ENCODE measurements at regions not wholly inside any gene's neighbourhood (a gene's known extent, or its start where the extent isn't known, plus 50 kb on each side); places are given as distances from the start of the nearest gene placed in this dataset.

GRCh38 chr1:163922743-163923201 is 601.0 kb downstream of the NUF2 start:
- Histone ChIP-seq H2AFZ (ENCODE audit: low read depth, low read length) (no peak overlapping the region), H3K27ac (ENCODE audit: insufficient read depth, low read depth, low read length) (no peak overlapping the region), H3K4me3 (replicated peaks in 1 of 3; ENCODE audit: insufficient read depth in 1 of 3, low read depth in 1 of 3, low read length in 3 of 3) (no peak overlapping the region), H3K9me3 (replicated peaks; ENCODE audit: control insufficient read depth, insufficient read depth, low read length) (no peaks in the 10 kb centered on the region), H3K9ac (replicated peaks; ENCODE audit: extremely low read depth, insufficient read depth, low read length) (no peak overlapping the region), H3K4me1 (ENCODE audit: control insufficient read depth, extremely low read depth, insufficient read depth, low read length) (no peaks in the 10 kb centered on the region), H3K4me2 (ENCODE audit: insufficient read depth, low read length) (no peak overlapping the region), H3K9me1 (replicated peaks; ENCODE audit: control insufficient read depth, extremely low read depth, insufficient read depth, low read length) (no peaks in the 10 kb centered on the region), H4K20me1 (replicated peaks; ENCODE audit: control insufficient read depth, extremely low read depth, insufficient read depth, low read length) (no peaks in the 10 kb centered on the region), H3K79me2 (ENCODE audit: control insufficient read depth, insufficient read depth, low read length) (no peaks in the 10 kb centered on the region), H3K27me3 (ENCODE audit: control insufficient read depth in 2 of 2, insufficient read depth in 2 of 2, low read length in 2 of 2) (no peaks in the 10 kb centered on the region), H3K36me3 (ENCODE audit: control insufficient read depth in 2 of 2, extremely low read depth in 1 of 2, insufficient read depth in 2 of 2, low read length in 2 of 2) (no peaks in the 10 kb centered on the region)
- no TSS peak for BruUV-seq (replicated peaks)
- CTCF ChIA-PET = no interaction called here
- dilution Hi-C loops (cut with MboI; ENCODE audit: extremely low pct_ligation_motif_present, low sequenced_read_pairs) = no loop called here
- no peak for TF ChIP-seq MAX (IDR thresholded peaks at IDR 0.05; ENCODE audit: insufficient read depth, insufficient read length)
- no peak for TF ChIP-seq EZH2 (IDR thresholded peaks at IDR 0.05; ENCODE audit: borderline replicate concordance, low read depth, low read length, severe bottlenecking)
- no peak for TF ChIP-seq JUN (IDR thresholded peaks at IDR 0.05; ENCODE audit: borderline replicate concordance, insufficient read depth, insufficient read length, low read depth)
- no peak for TF ChIP-seq MYC (IDR thresholded peaks at IDR 0.05; ENCODE audit: low read depth, low read length)
- TF ChIP-seq FOS (IDR thresholded peaks at IDR 0.05; ENCODE audit: borderline replicate concordance, insufficient read depth, low read length) = no peak
- TF ChIP-seq, protein P1, sequence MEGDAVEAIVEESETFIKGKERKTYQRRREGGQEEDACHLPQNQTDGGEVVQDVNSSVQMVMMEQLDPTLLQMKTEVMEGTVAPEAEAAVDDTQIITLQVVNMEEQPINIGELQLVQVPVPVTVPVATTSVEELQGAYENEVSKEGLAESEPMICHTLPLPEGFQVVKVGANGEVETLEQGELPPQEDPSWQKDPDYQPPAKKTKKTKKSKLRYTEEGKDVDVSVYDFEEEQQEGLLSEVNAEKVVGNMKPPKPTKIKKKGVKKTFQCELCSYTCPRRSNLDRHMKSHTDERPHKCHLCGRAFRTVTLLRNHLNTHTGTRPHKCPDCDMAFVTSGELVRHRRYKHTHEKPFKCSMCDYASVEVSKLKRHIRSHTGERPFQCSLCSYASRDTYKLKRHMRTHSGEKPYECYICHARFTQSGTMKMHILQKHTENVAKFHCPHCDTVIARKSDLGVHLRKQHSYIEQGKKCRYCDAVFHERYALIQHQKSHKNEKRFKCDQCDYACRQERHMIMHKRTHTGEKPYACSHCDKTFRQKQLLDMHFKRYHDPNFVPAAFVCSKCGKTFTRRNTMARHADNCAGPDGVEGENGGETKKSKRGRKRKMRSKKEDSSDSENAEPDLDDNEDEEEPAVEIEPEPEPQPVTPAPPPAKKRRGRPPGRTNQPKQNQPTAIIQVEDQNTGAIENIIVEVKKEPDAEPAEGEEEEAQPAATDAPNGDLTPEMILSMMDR (IDR thresholded peaks at IDR 0.05; ENCODE audit: extremely low read depth in 1 of 2, insufficient read depth in 1 of 2, low read depth in 1 of 2, low read length in 2 of 2) = no peak
- no peak for TF ChIP-seq POLR2AphosphoS5 (IDR thresholded peaks at IDR 0.05; ENCODE audit: insufficient read depth, low read depth, low read length)
- TF ChIP-seq POLR2A (IDR thresholded peaks at IDR 0.05; ENCODE audit: low read depth, low read length) = no peak
- TF ChIP-seq GATA2 (IDR thresholded peaks at IDR 0.05; ENCODE audit: insufficient read depth, insufficient read length, low read depth, low read length) = no peak
- intact Hi-C loops (cut with micrococcal nuclease) = no loop called here
- DNase-seq (ENCODE audit: low read depth, low spot score) = no peak
- POLR2A ChIA-PET = no interaction called here
- no peak for FAIRE-seq
